Fibroblast of pulmonary artery (primary cell): ENCODE measurements at regions not wholly inside any gene's neighbourhood (a gene's known extent, or its start where the extent isn't known, plus 50 kb on each side); places are given as distances from the start of the nearest gene placed in this dataset.

Experiments used
- DNase-seq: peaks from one replicate; pipeline ENCODE4 v3.0.0-alpha.2; 2010; ENCODE audit warnings: low read depth
- H3K4me3 ChIP-seq: replicated peaks from 2 replicates; pipeline ENCODE4 v1.5.1; 2011; ENCODE audit warnings: low read depth, mild to moderate bottlenecking, control low read depth, low read length, moderate library complexity
- TF ChIP-seq, protein P1 (sequence below): IDR thresholded peaks from 2 replicates; pipeline ENCODE4 v1.5.1; 2011; ENCODE audit warnings: mild to moderate bottlenecking, control low read depth, low read length, inconsistent platforms; ENCODE audit errors: missing control alignments

DNA sequence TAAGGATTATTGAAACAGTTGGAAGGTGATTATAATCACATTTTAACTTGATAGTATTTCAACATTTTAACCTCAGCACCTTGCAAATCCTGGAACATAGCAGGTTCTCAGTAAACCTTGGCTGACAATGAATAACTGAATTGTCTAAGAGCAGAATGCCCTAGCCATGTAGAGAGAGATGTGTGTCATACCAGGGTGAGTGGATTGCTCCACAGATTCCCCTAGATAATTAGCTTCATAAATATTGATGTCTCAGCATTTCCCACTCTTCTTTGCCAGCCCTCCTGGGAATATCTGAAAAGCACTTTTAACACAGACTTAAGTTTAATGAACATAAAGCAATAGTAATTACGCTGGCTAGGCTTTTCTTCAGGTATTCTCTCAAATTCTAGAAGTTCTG lies 363.5 kb downstream of the MAN2A1 start:
- no peak for DNase-seq
- no peak overlapping the region for H3K4me3 ChIP-seq
- TF ChIP-seq, protein P1, sequence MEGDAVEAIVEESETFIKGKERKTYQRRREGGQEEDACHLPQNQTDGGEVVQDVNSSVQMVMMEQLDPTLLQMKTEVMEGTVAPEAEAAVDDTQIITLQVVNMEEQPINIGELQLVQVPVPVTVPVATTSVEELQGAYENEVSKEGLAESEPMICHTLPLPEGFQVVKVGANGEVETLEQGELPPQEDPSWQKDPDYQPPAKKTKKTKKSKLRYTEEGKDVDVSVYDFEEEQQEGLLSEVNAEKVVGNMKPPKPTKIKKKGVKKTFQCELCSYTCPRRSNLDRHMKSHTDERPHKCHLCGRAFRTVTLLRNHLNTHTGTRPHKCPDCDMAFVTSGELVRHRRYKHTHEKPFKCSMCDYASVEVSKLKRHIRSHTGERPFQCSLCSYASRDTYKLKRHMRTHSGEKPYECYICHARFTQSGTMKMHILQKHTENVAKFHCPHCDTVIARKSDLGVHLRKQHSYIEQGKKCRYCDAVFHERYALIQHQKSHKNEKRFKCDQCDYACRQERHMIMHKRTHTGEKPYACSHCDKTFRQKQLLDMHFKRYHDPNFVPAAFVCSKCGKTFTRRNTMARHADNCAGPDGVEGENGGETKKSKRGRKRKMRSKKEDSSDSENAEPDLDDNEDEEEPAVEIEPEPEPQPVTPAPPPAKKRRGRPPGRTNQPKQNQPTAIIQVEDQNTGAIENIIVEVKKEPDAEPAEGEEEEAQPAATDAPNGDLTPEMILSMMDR: no peak

DNA sequence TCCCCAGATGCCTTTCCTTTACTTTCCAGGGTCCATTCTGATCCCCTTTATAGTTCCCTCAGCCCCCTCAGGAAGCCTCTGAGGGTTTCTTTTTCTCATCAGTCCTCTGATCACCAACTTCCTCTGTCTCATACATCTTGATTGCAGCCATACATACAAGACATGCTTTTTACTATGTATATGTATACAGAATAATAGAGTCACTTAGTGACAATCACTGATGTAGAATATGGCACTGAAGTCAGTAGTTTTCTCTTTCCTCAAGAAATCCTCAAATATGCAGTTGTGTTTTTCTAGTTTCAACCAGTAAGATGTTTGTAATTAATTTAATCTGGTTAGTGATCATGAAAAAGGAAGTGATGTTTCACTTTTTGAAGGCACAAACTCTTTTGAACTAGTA lies 364.1 kb downstream of the MAN2A1 start:
- no peak for DNase-seq
- TF ChIP-seq, protein P1: no peak
- H3K4me3 ChIP-seq: no peak overlapping the region

DNA sequence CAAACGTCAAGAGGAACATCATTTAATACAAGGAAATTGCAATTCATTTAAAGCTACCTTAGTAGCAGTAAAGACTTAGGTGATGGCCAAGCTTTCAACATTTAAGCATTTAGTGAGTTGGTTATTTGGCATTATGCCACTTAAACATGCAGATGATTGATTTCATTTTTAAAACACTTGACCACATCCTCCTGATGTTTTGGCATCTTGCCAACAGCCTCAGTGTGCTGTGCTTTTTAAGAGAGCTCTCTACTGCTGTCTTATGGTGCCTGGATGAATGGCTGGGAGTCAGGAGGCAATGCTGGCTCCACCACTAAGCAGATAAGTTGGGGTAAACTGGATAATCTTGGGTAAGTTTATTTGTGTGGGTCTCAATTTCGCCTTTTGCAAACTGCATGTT lies 364.5 kb downstream of the MAN2A1 start:
- no peak overlapping the region for H3K4me3 ChIP-seq
- TF ChIP-seq, protein P1: peak; percentile 24
- peak; percentile 70 for DNase-seq

DNA sequence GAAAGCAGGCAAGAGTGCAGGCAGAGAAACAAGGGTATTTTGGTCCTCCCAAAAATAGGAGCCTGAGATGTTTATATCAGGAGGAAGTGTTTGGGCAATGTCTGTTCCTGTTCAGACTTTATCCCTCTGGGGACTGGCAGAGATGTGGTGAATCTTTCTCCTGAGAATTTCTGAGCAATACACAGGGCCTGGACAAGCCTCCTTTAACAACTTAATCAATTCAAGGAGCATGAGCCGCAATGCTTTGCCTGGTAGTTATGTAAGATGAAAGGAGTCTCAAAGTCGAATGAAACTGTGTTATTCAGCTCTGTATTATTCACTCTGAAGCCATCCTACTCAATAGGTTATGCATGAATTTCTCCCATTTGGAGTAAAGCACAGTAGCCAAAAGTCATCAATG lies 365.6 kb downstream of the MAN2A1 start:
- DNase-seq: no peak
- TF ChIP-seq, protein P1: no peak
- H3K4me3 ChIP-seq: no peak overlapping the region

DNA sequence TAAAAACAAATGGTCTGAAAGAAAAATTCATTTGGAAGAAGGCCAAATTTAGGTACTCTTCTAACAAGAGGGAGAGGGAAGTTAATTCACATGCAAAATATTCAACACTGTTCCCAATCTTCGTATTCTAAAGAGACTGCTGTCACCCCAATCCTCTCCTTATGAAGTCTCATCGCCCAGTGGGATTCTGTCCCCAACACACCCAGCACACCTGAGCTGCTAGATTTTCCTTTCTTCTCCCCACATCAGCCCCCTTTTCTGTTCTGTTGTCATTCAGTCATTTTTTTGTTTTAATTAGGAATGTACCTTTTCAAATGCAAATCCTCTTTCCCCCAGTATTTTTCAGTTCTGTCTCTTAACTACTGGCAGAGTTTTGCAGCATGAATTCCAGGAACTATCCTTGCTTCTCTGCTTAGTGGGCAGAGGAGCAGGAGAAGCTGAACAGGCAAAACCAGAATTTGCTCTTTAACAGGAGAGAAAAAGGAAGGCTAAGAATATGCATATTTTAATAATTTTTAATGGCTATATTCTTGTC lies 366.9 kb downstream of the MAN2A1 start:
- TF ChIP-seq, protein P1: no peak
- H3K4me3 ChIP-seq: no peak overlapping the region
- DNase-seq: no peak

DNA sequence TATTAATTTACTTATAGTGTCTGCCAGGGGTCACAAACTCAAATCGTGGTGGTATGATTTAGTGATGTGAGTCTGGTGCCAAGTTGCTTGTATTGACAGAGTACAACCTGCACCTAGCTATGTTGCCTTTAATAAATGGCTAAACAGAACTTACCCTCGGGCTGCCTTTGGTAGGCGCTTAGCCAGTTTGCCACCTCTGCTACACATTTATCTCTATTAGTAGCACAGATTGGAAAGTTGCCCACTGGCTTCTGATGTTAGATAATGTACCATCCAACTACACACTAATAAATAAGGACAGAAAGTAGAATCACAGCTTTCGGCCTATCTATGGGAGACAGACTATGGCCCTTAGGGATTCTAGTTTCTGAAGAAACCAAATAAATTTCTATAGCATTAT lies 368.4 kb downstream of the MAN2A1 start:
- no peak overlapping the region for H3K4me3 ChIP-seq
- no peak for DNase-seq
- TF ChIP-seq, protein P1: no peak

DNA sequence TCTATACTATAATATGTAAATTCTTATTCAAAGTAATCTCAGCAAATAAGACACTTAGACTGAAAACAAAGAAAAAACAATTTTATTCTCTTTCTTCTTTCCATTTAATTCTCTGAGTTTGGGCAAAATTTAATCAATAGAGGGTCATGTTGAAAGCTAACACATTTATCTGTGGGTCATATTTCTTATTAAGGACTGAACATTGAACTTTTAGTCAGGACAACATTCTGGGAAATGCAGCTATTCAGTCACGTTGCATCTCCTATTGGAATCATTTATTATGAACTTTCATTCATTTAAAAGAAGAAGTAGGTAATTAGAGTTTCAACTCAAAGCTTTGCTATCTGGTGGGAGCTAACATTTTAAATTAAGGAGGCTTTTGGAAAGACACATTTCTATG lies 372.5 kb downstream of the MAN2A1 start:
- TF ChIP-seq, protein P1: no peak
- no peak overlapping the region for H3K4me3 ChIP-seq
- DNase-seq: no peak
